SW 1271 (cell line): ENCODE measurements at regions not wholly inside any gene's neighbourhood (a gene's known extent, or its start where the extent isn't known, plus 50 kb on each side); places are given as distances from the start of the nearest gene placed in this dataset.

ENCODE experiments used
- DNase-seq, 2 experiments: peaks; one replicate each; lab custom pipeline; 2025; lab: John Stamatoyannopoulos, UW

DNA sequence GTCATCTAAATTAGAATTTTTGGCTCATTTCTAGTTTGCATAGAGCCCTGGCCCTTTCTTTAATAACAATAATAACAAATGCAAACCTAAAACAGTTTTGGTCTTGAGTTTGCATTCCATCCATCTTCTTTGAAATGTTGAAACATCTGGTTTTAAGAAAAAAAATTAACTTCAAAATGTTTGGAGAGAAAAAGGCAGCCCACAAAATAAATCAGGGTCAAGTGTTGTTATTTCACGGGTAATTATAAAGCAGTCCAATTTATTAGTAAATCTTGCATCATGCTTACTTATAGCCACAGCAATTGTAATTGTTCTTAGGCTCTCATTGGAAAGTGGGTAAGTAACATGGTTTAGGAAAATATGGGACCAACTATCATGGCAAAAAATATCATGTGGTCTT, 247.0 kb upstream of the MEF2C start:
- no peak for DNase-seq

- DNase-seq, result no peak
These were observed 246.1 kb upstream of the MEF2C start for GRCh38 chr5:89128906-89129625.

DNA sequence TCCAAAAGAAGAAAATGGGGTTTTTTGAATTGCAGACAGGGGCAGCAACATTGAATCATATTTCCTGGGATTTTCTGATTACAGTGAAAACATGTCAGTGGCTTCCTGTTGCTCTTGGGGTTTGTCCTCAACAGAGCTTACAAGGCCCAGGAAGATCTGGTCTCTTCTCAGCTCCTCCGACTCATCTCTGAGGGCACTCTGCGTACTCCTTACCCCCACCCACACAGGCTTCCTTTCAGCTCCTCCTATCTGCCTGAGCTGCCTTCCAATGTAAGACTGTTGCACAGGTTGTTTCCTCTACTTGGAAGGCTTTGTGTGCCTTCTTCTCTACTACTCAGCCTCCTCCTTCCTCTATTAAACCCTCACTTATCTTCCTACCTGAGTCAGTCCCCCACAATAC, 245.1 kb upstream of the MEF2C start:
- DNase-seq, result no peak

DNA sequence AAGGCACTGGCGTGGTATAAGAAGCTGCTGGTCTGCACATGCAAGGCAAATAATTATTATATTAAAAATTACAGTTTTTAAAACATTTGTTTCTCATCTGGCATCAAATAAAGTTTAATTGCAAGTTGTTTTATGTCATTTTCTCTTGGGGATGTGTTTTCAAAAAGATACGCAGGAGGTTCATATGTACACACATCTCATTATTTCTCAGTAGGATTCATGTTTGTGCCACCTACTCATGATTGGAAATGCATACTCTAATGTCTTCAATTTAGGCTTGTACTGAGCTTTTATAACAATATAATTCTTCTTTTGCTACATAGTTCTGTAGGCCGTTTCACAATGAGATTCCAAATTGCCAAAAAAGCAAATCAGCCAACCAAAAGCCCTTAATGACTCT, 244.2 kb upstream of the MEF2C start:
- no peak for DNase-seq

DNA sequence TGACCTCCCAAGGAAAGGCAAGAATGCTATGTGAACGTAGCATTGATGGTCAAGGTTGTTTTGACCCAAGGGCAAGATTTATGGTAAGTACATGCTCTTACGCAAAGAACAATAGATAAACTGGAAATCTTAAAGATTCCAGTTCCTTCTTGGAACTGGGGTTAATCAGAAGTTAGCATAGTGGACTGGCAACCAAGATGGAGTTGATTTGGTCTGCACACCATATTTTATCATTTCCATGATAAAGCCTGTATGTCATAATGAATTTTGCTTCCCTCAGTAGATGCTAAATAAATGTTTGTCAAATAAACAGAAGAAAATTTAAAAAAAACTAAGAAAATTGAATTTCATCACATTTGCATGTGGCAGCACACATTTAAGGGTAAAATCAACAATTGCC, 242.4 kb upstream of the MEF2C start:
- no peak for DNase-seq

GRCh38 chr5:89123581-89123980, 240.6 kb upstream of the MEF2C start:
- no peak for DNase-seq

DNA sequence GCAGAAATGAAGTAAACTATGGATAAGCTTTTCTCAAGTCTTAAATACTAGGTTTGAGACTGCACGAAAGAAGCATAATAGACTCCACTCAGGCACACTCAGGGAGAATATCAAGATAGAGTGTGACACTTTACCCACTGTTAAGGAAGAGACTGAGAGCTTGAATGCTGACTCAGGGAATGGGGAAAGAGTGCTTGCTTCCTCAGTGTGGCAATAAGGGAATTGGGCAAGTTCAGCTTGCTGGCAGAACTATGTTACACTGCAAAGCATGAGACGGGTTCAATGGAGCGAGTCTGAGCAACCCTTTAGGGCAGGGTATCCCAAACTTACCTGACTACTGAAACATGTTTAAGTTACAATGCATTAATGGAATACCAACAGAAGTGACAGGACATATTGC, 237.7 kb upstream of the MEF2C start:
- no peak for DNase-seq

DNA sequence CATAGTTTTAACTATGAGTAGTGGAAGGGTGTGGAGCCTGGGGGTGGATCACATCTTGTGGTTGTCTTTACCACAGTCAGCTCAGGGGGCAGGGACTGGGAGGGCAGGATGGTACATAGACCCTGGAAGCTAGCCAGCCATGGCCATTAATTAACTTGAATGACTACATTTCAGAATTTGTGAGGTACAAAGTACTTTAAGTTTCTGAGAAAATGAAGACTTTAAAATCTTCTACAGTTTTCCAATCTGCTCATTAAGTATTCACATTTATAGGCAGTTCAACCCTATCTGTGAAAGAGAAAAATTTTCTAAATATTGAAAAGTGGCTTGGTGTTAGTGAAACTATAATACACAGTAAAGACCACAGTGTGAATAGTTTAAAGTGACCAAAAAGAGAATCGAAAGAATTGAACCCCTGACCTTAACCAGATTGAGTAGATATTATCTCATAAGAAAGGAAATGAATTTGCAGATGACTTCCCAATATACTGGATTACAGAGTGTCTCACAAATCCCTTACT, 234.2 kb upstream of the MEF2C start:
- no peak for DNase-seq

DNA sequence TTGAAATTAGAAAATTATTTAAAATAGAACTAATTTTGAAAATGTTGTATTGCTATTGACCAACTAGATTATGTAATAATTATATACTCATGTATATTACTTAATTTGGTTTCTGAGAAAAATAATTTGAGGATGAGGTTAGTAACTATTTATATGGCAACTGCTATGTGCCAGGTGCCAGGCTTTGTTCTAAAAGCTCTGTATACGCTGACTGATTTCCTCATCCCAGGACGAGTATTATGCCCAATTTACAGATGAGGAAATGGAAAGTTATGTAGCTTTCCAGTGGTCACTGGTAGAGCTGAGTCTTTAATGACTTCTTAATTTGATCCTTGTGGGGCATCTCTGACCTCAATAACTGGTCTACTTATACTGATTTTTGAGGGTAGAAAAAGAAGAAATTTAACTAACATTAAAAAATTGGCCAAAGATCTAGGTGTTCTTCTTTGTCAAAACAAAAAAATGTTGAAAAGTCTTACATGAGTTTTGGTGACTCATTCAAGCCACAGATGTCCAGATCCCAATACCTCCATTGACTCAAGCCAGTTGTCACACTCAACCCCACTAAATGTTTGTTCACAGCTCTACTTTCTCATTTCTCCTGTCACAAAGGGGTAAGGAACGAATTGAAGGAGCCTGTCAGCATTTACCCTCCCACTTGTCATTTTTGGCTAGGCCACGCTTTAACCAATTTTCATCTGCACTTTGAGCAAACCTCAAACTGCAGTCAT, 228.1 kb upstream of the MEF2C start:
- DNase-seq, result no peak

GRCh38 chr5:89106480-89106879, 223.5 kb upstream of the MEF2C start:
- DNase-seq, result no peak

GRCh38 chr5:89105836-89106235, 222.9 kb upstream of the MEF2C start:
- no peak for DNase-seq

GRCh38 chr5:89105171-89105695, 222.2 kb upstream of the MEF2C start:
- DNase-seq, result no peak

DNA sequence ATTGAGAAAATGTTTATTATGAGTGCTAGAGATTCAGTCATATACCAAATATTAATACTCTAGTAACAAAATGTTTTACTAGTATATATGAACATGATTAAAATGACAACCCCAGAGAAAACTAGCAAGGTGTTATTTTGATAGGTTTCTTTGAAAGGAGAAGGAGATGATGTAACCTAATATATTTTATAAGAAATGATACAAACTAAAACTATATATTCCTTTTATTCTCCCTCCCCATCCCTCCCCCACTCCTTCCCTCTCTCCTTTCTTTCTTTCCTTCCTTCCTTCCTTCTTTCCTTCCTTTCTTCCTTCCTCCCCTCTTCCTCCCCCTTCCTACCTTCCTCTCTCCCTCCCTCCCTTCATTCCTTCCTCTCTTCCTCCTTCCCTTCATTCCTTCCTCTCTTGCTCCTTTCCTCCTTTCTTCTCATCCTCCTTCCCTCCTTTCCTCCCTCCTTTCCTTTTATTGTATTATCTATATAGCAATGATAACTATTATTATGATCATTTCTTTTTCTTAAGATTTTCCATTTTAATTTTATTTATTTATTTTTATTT, 215.3 kb upstream of the MEF2C start:
- no peak for DNase-seq

GRCh38 chr5:89097103-89097502, 214.1 kb upstream of the MEF2C start:
- DNase-seq, result no peak

DNA sequence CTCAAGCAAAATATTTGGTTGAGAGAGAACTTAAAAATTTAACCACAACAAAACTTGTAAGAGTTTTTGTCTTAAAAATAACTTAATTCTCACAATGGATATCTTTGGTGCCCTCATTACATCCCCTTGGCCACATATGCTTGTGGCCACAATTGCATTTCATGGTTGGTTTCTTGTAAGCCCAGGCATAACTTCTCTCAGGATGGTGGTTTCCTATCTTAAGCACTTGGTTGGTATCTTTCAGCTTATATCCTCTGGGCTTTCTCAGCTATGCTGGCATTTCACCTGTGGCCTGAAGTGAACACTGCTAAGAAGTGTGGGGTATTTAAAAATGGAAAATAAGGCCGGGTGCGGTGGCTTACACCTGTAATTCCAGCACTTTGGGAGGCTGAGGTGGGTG, 212.4 kb upstream of the MEF2C start:
- DNase-seq, result no peak

GRCh38 chr5:89090037-89090436, 207.1 kb upstream of the MEF2C start:
- no peak for DNase-seq

- DNase-seq, result no peak
These were observed 204.8 kb upstream of the MEF2C start for GRCh38 chr5:89087551-89088318.

- DNase-seq, result no peak
These were observed 204.1 kb upstream of the MEF2C start for GRCh38 chr5:89087128-89087527.

DNA sequence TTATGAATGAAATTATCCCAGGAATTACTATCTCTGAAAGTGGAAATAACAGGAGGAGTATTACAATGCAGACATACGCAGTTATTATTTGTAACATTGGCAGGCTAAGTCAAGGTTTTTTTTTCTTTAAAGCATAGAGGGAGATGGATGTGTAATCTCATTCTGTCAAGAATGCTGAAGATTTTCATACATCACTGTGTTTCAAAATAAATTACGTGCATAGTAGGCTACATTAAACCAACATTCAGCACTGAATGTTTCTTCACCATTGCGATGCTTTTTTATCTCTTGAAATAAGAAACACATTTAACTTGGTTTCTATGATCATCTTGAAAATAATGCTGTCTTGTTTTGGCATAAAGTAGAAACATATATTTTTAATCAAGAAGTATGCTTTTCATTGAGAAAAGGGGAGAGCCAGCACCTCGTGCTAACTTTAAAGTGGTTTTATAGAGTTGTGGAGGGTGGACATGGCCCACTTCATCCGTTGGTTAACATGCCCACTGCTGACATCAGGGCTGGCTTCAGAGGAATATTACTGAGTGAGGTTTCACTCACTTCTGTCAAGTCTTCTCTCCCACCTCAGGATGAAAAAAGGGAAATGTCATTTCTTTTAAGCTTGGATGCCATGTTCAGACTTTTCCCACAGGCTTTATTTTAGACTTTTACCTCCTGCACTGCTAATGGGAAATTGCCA, 203.6 kb upstream of the MEF2C start:
- DNase-seq, result no peak

- DNase-seq, result no peak
These were observed 200.8 kb upstream of the MEF2C start for GRCh38 chr5:89083791-89084190.

DNA sequence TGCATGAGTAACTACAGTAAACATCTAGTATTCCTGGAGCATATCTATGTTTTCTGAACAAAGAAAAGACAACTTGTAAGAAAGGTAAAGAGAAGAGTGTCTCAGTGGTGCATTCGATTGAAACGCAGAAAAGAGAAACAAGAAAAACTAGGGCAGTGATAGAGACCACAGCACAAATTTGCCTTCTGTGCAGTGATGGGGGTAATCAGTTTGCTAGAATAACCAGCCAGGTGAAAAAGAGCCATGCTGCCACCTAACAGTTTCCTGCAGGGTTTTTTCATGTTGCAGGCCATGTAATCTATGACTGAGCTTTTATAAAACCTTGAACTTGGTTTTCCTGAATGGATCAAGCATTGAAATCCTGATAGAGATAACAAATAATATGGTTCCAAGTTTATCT, 198.4 kb upstream of the MEF2C start:
- DNase-seq, result no peak
